ENCODE measurements at regions not wholly inside any gene's neighbourhood (a gene's known extent, or its start where the extent isn't known, plus 50 kb on each side); places are given as distances from the start of the nearest gene placed in this dataset.
A peak's percentile ranks its signal among the peaks of the same experiment; 100 is the strongest.

GRCh38 chr22:27389727-27390075, 411.9 kb downstream of the MN1 start:
- WGBS, 4 donors, result 45 to 88% (median 74%) methylated on average over 2 of the region's 2 CpGs
- H3K4me3 ChIP-seq, result no peak overlapping the region
- TF ChIP-seq CTCF (IDR thresholded peaks at IDR 0.05) (no peak), POLR2A (IDR thresholded peaks at IDR 0.05) (no peak)
- H3K27ac ChIP-seq, result no peak overlapping the region
- DNase-seq, result no peak
- H3K27me3 ChIP-seq, result peaks cover 11% of the 10 kb centered on the region
- no peaks in the 10 kb centered on the region for H3K4me1 ChIP-seq (replicated peaks in 1 of 2)
- H3K36me3 ChIP-seq (replicated peaks in 1 of 2), result no peaks in the 10 kb centered on the region
- intact Hi-C loops (cut with DNase I), result no loop called here
- no peaks in the 10 kb centered on the region for H3K9me3 ChIP-seq (replicated peaks in 1 of 3)

GRCh38 chr22:27391092-27391770, 410.3 kb downstream of the MN1 start:
- H3K27me3 ChIP-seq, result peaks cover 2% of the 10 kb centered on the region
- H3K36me3 ChIP-seq (replicated peaks in 1 of 2), result no peaks in the 10 kb centered on the region
- TF ChIP-seq CTCF (IDR thresholded peaks at IDR 0.05), result no peak
- no peak for TF ChIP-seq POLR2A (IDR thresholded peaks at IDR 0.05)
- DNase-seq, result peak in 6 of 7 donors; percentile 29 to 72 (median 40)
- no peak overlapping the region for H3K27ac ChIP-seq
- no peak overlapping the region for H3K4me3 ChIP-seq
- 36 to 49% (median 40%) methylated on average over 7 of the region's 7 CpGs for WGBS, 4 donors
- no peaks in the 10 kb centered on the region for H3K9me3 ChIP-seq (replicated peaks in 1 of 3)
- intact Hi-C loops (cut with DNase I), result no loop called here
- H3K4me1 ChIP-seq (replicated peaks in 1 of 2), result no peaks in the 10 kb centered on the region

GRCh38 chr22:27393371-27393770, 408.2 kb downstream of the MN1 start:
- intact Hi-C loops (cut with DNase I), result no loop called here
- Histone ChIP-seq H3K27ac (no peak overlapping the region), H3K9me3 (replicated peaks in 1 of 3) (no peaks in the 10 kb centered on the region), H3K27me3 (no peaks in the 10 kb centered on the region), H3K36me3 (replicated peaks in 1 of 2) (no peaks in the 10 kb centered on the region), H3K4me1 (replicated peaks in 1 of 2) (no peaks in the 10 kb centered on the region), H3K4me3 (no peak overlapping the region)
- TF ChIP-seq POLR2A (IDR thresholded peaks at IDR 0.05), result no peak
- no peak for TF ChIP-seq CTCF (IDR thresholded peaks at IDR 0.05)
- no peak for DNase-seq
- WGBS, 4 donors, result 74 to 85% (median 81%) methylated on average over 4 of the region's 4 CpGs

- Histone ChIP-seq H3K4me3 (no peak overlapping the region), H3K27me3 (no peaks in the 10 kb centered on the region), H3K9me3 (replicated peaks in 1 of 3) (no peaks in the 10 kb centered on the region), H3K27ac (no peak overlapping the region), H3K36me3 (replicated peaks in 1 of 2) (no peaks in the 10 kb centered on the region), H3K4me1 (replicated peaks in 1 of 2) (no peaks in the 10 kb centered on the region)
- WGBS, 4 donors, result 74 to 89% (median 82%) methylated on average over 3 of the region's 3 CpGs
- intact Hi-C loops (cut with DNase I), result no loop called here
- DNase-seq, result no peak
- TF ChIP-seq CTCF (IDR thresholded peaks at IDR 0.05) (no peak), POLR2A (IDR thresholded peaks at IDR 0.05) (no peak)
These were observed 406.7 kb downstream of the MN1 start for GRCh38 chr22:27394806-27395404.

All from adrenal gland (tissue), 9 donors.